Natural killer cell treated with Interleukin-12 subunit alpha and Interleukin-12 subunit beta and Interleukin-15 and Interleukin-18, amount 100 ng/mL, for 72 hours (primary cell): ENCODE measurements at regions not wholly inside any gene's neighbourhood (a gene's known extent, or its start where the extent isn't known, plus 50 kb on each side); places are given as distances from the start of the nearest gene placed in this dataset.

Experiments
- ATAC-seq, 2 donors: fragments of 150-1000 bp; cut with Tn5 transposase in 1 of 2; sonication (Bioruptor Pico), chemical (Tn5 transposase) in 1 of 2; 2 replicates each; pipeline ENCODE4 v1.10.0; 2021
- DNase-seq: peaks from one replicate; pipeline ENCODE4 v3.0.0; 2022; ENCODE audit warnings: low spot score
- H3K27ac Mint-ChIP-seq, 2 donors: 1 replicate in 1 of 2; 2 replicates in 1 of 2; pipeline ENCODE4 v1.8.0; 2022; ENCODE audit warnings: mixed read lengths in 2 of 2, mild to moderate bottlenecking in 1 of 2, moderate library complexity in 1 of 2
- H3K27me3 Mint-ChIP-seq, 2 donors: 1 replicate in 1 of 2; 2 replicates in 1 of 2; pipeline ENCODE4 v1.8.0; 2022; ENCODE audit warnings: mixed read lengths in 2 of 2
- H3K36me3 Mint-ChIP-seq: one replicate; pipeline ENCODE4 v1.8.0; 2022; ENCODE audit warnings: mixed read lengths
- H3K4me1 Mint-ChIP-seq, 2 donors: 1 replicate in 1 of 2; 2 replicates in 1 of 2; pipeline ENCODE4 v1.8.0; 2022; ENCODE audit warnings: low read depth in 2 of 2, mixed read lengths in 2 of 2, mild to moderate bottlenecking in 1 of 2
- H3K4me3 Mint-ChIP-seq: one replicate; pipeline ENCODE4 v1.8.0; 2022; ENCODE audit warnings: mixed read lengths
- H3K9me3 Mint-ChIP-seq: 2 replicates; pipeline ENCODE4 v1.8.0; 2022; ENCODE audit warnings: mixed read lengths

GRCh38 chrX:25198891-25199290, 183.1 kb upstream of the ARX start:
- no peaks in the 10 kb centered on the region for H3K36me3 Mint-ChIP-seq
- ATAC-seq (no peak), DNase-seq (no peak)
- no peaks in the 10 kb centered on the region for H3K4me1 Mint-ChIP-seq
- H3K4me3 Mint-ChIP-seq = no peak overlapping the region
- no peak overlapping the region for H3K27ac Mint-ChIP-seq
- H3K9me3 Mint-ChIP-seq = no peaks in the 10 kb centered on the region
- H3K27me3 Mint-ChIP-seq = peaks cover 0 to 7% of the 10 kb centered on the region in 2 donors

GRCh38 chrX:25198253-25198652, 182.5 kb upstream of the ARX start:
- Mint-ChIP-seq H3K36me3 (no peaks in the 10 kb centered on the region), H3K9me3 (no peaks in the 10 kb centered on the region), H3K4me1 (no peaks in the 10 kb centered on the region), H3K27me3 (peaks cover 0 to 7% of the 10 kb centered on the region in 2 donors), H3K27ac (no peak overlapping the region), H3K4me3 (no peak overlapping the region)
- DNase-seq = no peak
- ATAC-seq = no peak

- ATAC-seq (no peak), DNase-seq (no peak)
- H3K9me3 Mint-ChIP-seq = no peaks in the 10 kb centered on the region
- no peak overlapping the region for H3K4me3 Mint-ChIP-seq
- no peaks in the 10 kb centered on the region for H3K4me1 Mint-ChIP-seq
- H3K27ac Mint-ChIP-seq = no peak overlapping the region
- H3K27me3 Mint-ChIP-seq = peaks cover 0 to 7% of the 10 kb centered on the region in 2 donors
- H3K36me3 Mint-ChIP-seq = no peaks in the 10 kb centered on the region
Observed at GRCh38 chrX:25196221-25196620, 180.5 kb upstream of the ARX start.

- ATAC-seq = no peak
- no peak overlapping the region for H3K4me3 Mint-ChIP-seq
- H3K36me3 Mint-ChIP-seq = no peaks in the 10 kb centered on the region
- no peak overlapping the region for H3K27ac Mint-ChIP-seq
- no peak for DNase-seq
- no peaks in the 10 kb centered on the region for H3K4me1 Mint-ChIP-seq
- peaks cover 0 to 7% of the 10 kb centered on the region in 2 donors for H3K27me3 Mint-ChIP-seq
- H3K9me3 Mint-ChIP-seq = peaks cover 11% of the 10 kb centered on the region
Observed at GRCh38 chrX:25191403-25191802, 175.6 kb upstream of the ARX start.

GRCh38 chrX:25181775-25182174, 166.0 kb upstream of the ARX start:
- Mint-ChIP-seq H3K27me3 (peaks cover 0 to 9% of the 10 kb centered on the region in 2 donors), H3K9me3 (no peaks in the 10 kb centered on the region), H3K4me1 (no peaks in the 10 kb centered on the region), H3K36me3 (no peaks in the 10 kb centered on the region), H3K27ac (no peak overlapping the region), H3K4me3 (no peak overlapping the region)
- ATAC-seq (no peak), DNase-seq (no peak)

GRCh38 chrX:25180242-25180641, 164.5 kb upstream of the ARX start:
- no peak overlapping the region for H3K27ac Mint-ChIP-seq
- peaks cover 0 to 5% of the 10 kb centered on the region in 2 donors for H3K27me3 Mint-ChIP-seq
- no peak for DNase-seq
- no peaks in the 10 kb centered on the region for H3K4me1 Mint-ChIP-seq
- no peaks in the 10 kb centered on the region for H3K9me3 Mint-ChIP-seq
- no peak overlapping the region for H3K4me3 Mint-ChIP-seq
- ATAC-seq = no peak
- no peaks in the 10 kb centered on the region for H3K36me3 Mint-ChIP-seq

GRCh38 chrX:25178555-25178954, 162.8 kb upstream of the ARX start:
- ATAC-seq (no peak), DNase-seq (no peak)
- no peaks in the 10 kb centered on the region for H3K36me3 Mint-ChIP-seq
- H3K4me3 Mint-ChIP-seq = no peak overlapping the region
- no peaks in the 10 kb centered on the region for H3K4me1 Mint-ChIP-seq
- peaks cover 0 to 5% of the 10 kb centered on the region in 2 donors for H3K27me3 Mint-ChIP-seq
- H3K27ac Mint-ChIP-seq = no peak overlapping the region
- no peaks in the 10 kb centered on the region for H3K9me3 Mint-ChIP-seq

- Mint-ChIP-seq H3K9me3 (no peaks in the 10 kb centered on the region), H3K27me3 (peaks cover 0 to 2% of the 10 kb centered on the region in 2 donors), H3K36me3 (no peaks in the 10 kb centered on the region), H3K4me1 (no peaks in the 10 kb centered on the region), H3K4me3 (no peak overlapping the region), H3K27ac (no peak overlapping the region)
- no peak for DNase-seq
- ATAC-seq = no peak
Observed at GRCh38 chrX:25175743-25176142, 160.0 kb upstream of the ARX start.

GRCh38 chrX:25175171-25175570, 159.4 kb upstream of the ARX start:
- DNase-seq (no peak), ATAC-seq (no peak)
- Mint-ChIP-seq H3K4me3 (no peak overlapping the region), H3K36me3 (no peaks in the 10 kb centered on the region), H3K27me3 (peaks cover 0 to under 1% of the 10 kb centered on the region in 2 donors), H3K9me3 (no peaks in the 10 kb centered on the region), H3K4me1 (no peaks in the 10 kb centered on the region), H3K27ac (no peak overlapping the region)

- H3K4me1 Mint-ChIP-seq = no peaks in the 10 kb centered on the region
- H3K27me3 Mint-ChIP-seq = peaks cover 24 to 33% of the 10 kb centered on the region in 2 donors
- no peak overlapping the region for H3K4me3 Mint-ChIP-seq
- H3K36me3 Mint-ChIP-seq = no peaks in the 10 kb centered on the region
- no peaks in the 10 kb centered on the region for H3K9me3 Mint-ChIP-seq
- DNase-seq = no peak
- H3K27ac Mint-ChIP-seq = no peak overlapping the region
- no peak for ATAC-seq
Observed at GRCh38 chrX:25166546-25166945, 150.8 kb upstream of the ARX start.

- DNase-seq (no peak), ATAC-seq (no peak)
- Mint-ChIP-seq H3K36me3 (no peaks in the 10 kb centered on the region), H3K9me3 (no peaks in the 10 kb centered on the region), H3K27me3 (peaks cover 24 to 33% of the 10 kb centered on the region in 2 donors), H3K4me1 (no peaks in the 10 kb centered on the region), H3K4me3 (no peak overlapping the region), H3K27ac (no peak overlapping the region)
Observed at GRCh38 chrX:25166145-25166544, 150.4 kb upstream of the ARX start.

- no peaks in the 10 kb centered on the region for H3K4me1 Mint-ChIP-seq
- H3K36me3 Mint-ChIP-seq = no peaks in the 10 kb centered on the region
- H3K27me3 Mint-ChIP-seq = peaks cover 24 to 28% of the 10 kb centered on the region in 2 donors
- ATAC-seq (no peak), DNase-seq (no peak)
- no peaks in the 10 kb centered on the region for H3K9me3 Mint-ChIP-seq
- H3K4me3 Mint-ChIP-seq = no peak overlapping the region
- H3K27ac Mint-ChIP-seq = no peak overlapping the region
Observed at GRCh38 chrX:25158635-25159034, 142.9 kb upstream of the ARX start.

GRCh38 chrX:25156832-25157231, 141.1 kb upstream of the ARX start:
- ATAC-seq (no peak), DNase-seq (no peak)
- H3K9me3 Mint-ChIP-seq = no peaks in the 10 kb centered on the region
- H3K27me3 Mint-ChIP-seq = peaks cover 21 to 23% of the 10 kb centered on the region in 2 donors
- no peak overlapping the region for H3K4me3 Mint-ChIP-seq
- H3K36me3 Mint-ChIP-seq = no peaks in the 10 kb centered on the region
- no peaks in the 10 kb centered on the region for H3K4me1 Mint-ChIP-seq
- H3K27ac Mint-ChIP-seq = no peak overlapping the region

- DNase-seq (no peak), ATAC-seq (no peak)
- Mint-ChIP-seq H3K9me3 (no peaks in the 10 kb centered on the region), H3K4me1 (no peaks in the 10 kb centered on the region), H3K4me3 (no peak overlapping the region), H3K27ac (no peak overlapping the region), H3K27me3 (peaks cover 20 to 24% of the 10 kb centered on the region in 2 donors), H3K36me3 (no peaks in the 10 kb centered on the region)
Observed at GRCh38 chrX:25156323-25156722, 140.6 kb upstream of the ARX start.

GRCh38 chrX:25154168-25154567, 138.4 kb upstream of the ARX start:
- Mint-ChIP-seq H3K4me1 (no peaks in the 10 kb centered on the region), H3K27me3 (peaks cover 20 to 26% of the 10 kb centered on the region in 2 donors), H3K9me3 (no peaks in the 10 kb centered on the region), H3K36me3 (no peaks in the 10 kb centered on the region), H3K4me3 (no peak overlapping the region), H3K27ac (no peak overlapping the region)
- no peak for DNase-seq
- ATAC-seq = no peak
